Nephron progenitor cell (in vitro differentiated cells): ENCODE measurements at regions not wholly inside any gene's neighbourhood (a gene's known extent, or its start where the extent isn't known, plus 50 kb on each side); places are given as distances from the start of the nearest gene placed in this dataset.
"Not testable (repeated sequence)": the region's sequence is repeated elsewhere in the genome, so short reads cannot be mapped to it uniquely, and the experiment has no call there.

ENCODE experiments used
- DNase-seq: peaks from one replicate; pipeline ENCODE4 v3.0.0; 2021
- H3K27ac Mint-ChIP-seq: 2 replicates; pipeline ENCODE4 v1.8.0; 2021; ENCODE audit warnings: mild to moderate bottlenecking, moderate library complexity, mixed read lengths
- H3K27me3 Mint-ChIP-seq: 2 replicates; pipeline ENCODE4 v1.8.0; 2021; ENCODE audit warnings: mild to moderate bottlenecking, low read depth, mixed read lengths; ENCODE audit not compliant: poor library complexity
- H3K36me3 Mint-ChIP-seq: 2 replicates; pipeline ENCODE4 v1.8.0; 2021; ENCODE audit warnings: low read depth, mixed read lengths
- H3K4me1 Mint-ChIP-seq: 2 replicates; pipeline ENCODE4 v1.8.0; 2021; ENCODE audit warnings: mixed read lengths
- H3K4me3 Mint-ChIP-seq: 2 replicates; pipeline ENCODE4 v1.8.0; 2021; ENCODE audit warnings: mild to moderate bottlenecking, moderate library complexity, mixed read lengths
- H3K9me3 Mint-ChIP-seq: 2 replicates; pipeline ENCODE4 v1.8.0; 2021; ENCODE audit warnings: mild to moderate bottlenecking, moderate library complexity, mixed read lengths
- TF ChIP-seq, protein P1 (sequence below): fragments of 200-600 bp; sonication (generic); IDR thresholded peaks from 2 replicates; pipeline ENCODE4 v1.5.0; 2021; ENCODE audit warnings: antibody characterized with exemption

DNA sequence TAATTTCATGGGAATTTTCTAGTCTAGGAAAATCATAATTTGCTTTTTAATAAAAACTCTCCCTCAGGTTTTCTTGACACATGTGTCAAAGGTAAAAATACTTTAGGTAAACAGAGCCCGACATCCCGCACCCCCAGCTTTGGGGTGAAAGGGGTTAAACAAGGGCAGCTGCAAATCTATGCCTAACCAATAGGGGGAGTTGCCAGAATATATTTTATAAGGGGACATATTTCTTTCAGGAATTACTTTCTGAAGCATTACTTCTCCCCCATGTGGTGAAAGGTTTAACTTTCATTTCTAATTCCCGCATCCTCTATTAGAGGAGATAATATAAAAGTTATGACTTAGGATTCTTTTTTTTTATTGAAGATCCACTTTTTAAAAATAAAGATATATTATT lies 53.9 kb upstream of the HEPH start:
- H3K4me3 Mint-ChIP-seq = no peak overlapping the region
- DNase-seq = no peak
- H3K36me3 Mint-ChIP-seq = no peaks in the 10 kb centered on the region
- TF ChIP-seq, protein P1, sequence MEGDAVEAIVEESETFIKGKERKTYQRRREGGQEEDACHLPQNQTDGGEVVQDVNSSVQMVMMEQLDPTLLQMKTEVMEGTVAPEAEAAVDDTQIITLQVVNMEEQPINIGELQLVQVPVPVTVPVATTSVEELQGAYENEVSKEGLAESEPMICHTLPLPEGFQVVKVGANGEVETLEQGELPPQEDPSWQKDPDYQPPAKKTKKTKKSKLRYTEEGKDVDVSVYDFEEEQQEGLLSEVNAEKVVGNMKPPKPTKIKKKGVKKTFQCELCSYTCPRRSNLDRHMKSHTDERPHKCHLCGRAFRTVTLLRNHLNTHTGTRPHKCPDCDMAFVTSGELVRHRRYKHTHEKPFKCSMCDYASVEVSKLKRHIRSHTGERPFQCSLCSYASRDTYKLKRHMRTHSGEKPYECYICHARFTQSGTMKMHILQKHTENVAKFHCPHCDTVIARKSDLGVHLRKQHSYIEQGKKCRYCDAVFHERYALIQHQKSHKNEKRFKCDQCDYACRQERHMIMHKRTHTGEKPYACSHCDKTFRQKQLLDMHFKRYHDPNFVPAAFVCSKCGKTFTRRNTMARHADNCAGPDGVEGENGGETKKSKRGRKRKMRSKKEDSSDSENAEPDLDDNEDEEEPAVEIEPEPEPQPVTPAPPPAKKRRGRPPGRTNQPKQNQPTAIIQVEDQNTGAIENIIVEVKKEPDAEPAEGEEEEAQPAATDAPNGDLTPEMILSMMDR = peak; percentile 27
- H3K4me1 Mint-ChIP-seq = no peaks in the 10 kb centered on the region
- no peak overlapping the region for H3K27ac Mint-ChIP-seq
- peaks cover 43% of the 10 kb centered on the region for H3K9me3 Mint-ChIP-seq
- H3K27me3 Mint-ChIP-seq = peaks cover 5% of the 10 kb centered on the region

DNA sequence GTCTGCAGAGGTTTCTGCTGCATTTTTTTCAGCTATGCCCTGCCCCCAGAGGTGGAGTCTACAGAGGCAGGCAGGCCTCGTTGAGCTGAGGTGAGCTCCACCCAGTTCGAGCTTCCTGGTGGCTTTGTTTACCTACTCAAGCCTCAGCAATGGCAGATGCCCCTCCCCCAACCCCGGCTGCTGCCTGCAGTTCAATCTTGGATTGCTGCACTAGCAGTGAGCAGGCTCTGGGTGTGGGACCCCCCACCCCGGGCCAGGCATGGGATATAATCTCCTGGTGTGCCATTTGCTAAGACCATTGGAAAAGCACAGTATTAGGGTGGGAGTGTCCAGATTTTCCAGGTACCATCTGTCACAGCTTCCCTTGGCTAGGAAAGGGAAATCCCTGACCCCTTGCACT lies 56.2 kb upstream of the HEPH start:
- not testable (repeated sequence) for DNase-seq, H3K36me3 Mint-ChIP-seq, H3K27me3 Mint-ChIP-seq, H3K27ac Mint-ChIP-seq, H3K4me1 Mint-ChIP-seq, H3K4me3 Mint-ChIP-seq
- peaks cover 60% of the 10 kb centered on the region for H3K9me3 Mint-ChIP-seq

DNA sequence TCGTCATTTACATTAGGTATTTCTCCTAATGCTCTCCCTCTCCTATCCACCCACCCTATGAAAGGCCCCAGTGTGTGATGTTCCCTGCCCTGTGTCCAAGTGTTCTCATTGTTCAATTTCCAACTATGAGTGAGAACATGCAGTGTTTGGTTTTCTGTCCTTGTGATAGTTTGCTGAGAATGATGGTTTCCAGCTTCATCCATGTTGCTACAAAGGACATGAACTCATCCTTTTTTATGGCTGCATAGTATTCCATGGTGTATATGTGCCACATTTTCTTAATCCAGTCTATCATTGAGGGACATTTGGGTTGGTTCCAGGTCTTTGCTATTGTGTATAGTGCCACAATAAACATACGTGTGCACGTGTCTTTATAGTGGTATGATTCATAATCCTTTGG lies 61.6 kb upstream of the HEPH start:
- not testable (repeated sequence) for H3K4me1 Mint-ChIP-seq, H3K27ac Mint-ChIP-seq, H3K27me3 Mint-ChIP-seq, DNase-seq, H3K36me3 Mint-ChIP-seq, H3K4me3 Mint-ChIP-seq
- H3K9me3 Mint-ChIP-seq = peaks cover 66% of the 10 kb centered on the region

DNA sequence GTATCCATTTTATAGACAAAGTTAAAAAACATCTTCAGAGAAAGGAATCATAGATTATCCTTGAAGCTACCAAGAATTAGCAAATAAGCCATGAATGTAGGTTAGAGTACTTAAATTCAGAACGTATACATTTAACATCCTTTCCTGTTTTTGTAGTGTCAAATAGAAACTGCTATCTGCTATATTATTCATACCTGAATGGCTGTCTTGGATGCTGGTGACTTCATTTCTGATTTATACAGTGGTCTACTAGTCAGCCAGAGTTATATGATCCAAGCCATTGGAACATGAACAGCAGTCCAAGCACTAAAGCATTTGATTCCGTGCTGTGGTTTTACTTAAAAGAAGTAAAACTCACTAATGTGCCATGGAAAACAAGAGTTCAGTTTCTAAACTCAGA lies 58.3 kb upstream of the VSIG4 start:
- Mint-ChIP-seq H3K36me3 (no peaks in the 10 kb centered on the region), H3K27ac (no peak overlapping the region), H3K9me3 (peaks cover 64% of the 10 kb centered on the region), H3K4me3 (no peak overlapping the region), H3K27me3 (no peaks in the 10 kb centered on the region), H3K4me1 (no peaks in the 10 kb centered on the region)
- TF ChIP-seq, protein P1 = no peak
- no peak for DNase-seq

DNA sequence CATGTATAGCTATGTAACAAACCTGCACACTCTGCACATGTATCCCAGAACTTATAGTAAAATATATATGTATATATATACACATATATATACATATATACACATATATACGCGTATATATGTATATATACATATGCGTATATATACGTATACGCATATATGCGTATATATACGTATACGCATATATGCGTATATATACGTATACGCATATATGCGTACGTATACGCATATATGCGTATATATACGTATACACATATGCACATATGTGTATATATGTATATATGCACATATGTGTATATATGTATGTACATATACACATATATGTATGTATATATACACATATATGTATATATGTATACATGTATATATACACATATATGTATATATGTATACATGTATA lies 57.1 kb upstream of the VSIG4 start:
- H3K27ac Mint-ChIP-seq, DNase-seq, H3K4me3 Mint-ChIP-seq, H3K27me3 Mint-ChIP-seq, H3K4me1 Mint-ChIP-seq, H3K36me3 Mint-ChIP-seq: not testable (repeated sequence)
- peaks cover 71% of the 10 kb centered on the region for H3K9me3 Mint-ChIP-seq

DNA sequence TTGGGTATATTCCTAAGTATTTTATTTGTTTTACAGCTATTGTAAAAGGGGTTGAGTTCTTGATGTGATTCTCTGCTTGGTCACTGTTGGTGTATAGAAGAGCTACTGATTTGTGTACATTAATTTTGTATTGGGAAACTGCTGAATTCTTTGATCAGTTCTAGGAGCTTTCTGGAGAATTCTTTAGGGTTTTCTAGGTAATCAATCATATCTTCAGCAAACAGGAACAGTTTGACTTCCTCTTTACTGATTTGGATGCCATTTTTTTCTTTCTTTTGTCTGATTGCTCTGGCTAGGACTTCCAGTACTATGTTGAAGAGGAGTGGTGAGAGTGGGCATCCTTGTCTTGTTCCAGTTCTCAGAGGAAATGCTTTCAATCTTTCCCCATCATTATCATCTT lies 50.1 kb upstream of the VSIG4 start:
- DNase-seq, H3K27ac Mint-ChIP-seq, H3K4me1 Mint-ChIP-seq, H3K4me3 Mint-ChIP-seq, H3K27me3 Mint-ChIP-seq, H3K36me3 Mint-ChIP-seq: not testable (repeated sequence)
- H3K9me3 Mint-ChIP-seq = peaks cover 70% of the 10 kb centered on the region
